H1 (cell line): ENCODE measurements at regions not wholly inside any gene's neighbourhood (a gene's known extent, or its start where the extent isn't known, plus 50 kb on each side); places are given as distances from the start of the nearest gene placed in this dataset.

ENCODE experiments used
- CTCF ChIA-PET: fragments of 300-600 bp; sonication (Branson Sonifier 250); formaldehyde crosslinking; loops from one replicate; lab custom pipeline; 2021; ENCODE audit not compliant: partially characterized antibody; lab: Charles Lee
- POLR2A ChIA-PET: fragments of 300-600 bp; sonication (Branson Sonifier 250); formaldehyde crosslinking; loops from one replicate; lab custom pipeline; 2021; ENCODE audit warnings: inconsistent platforms; ENCODE audit not compliant: partially characterized antibody; lab: Charles Lee
- DNase-seq, 2 experiments: peaks; one replicate each; pipeline versions ENCODE4 v3.0.0 to v3.0.0-alpha.2; 2010 to 2022; ENCODE audit warnings: low spot score in 2 of 2, low read depth in 1 of 2, mixed read lengths in 1 of 2
- FAIRE-seq: peaks from 2 replicates; lab custom pipeline; 2011; peaks lifted over from hg19 to GRCh38; lab: Jason Lieb, UNC
- H2AFZ ChIP-seq: 2 replicates; pipeline ENCODE4 v1.8.1; 2012; ENCODE audit warnings: low read length, inconsistent platforms
- H2AK5ac ChIP-seq: 2 replicates; pipeline ENCODE4 v1.6.1; 2013; ENCODE audit warnings: low read depth, low read length
- H2BK120ac ChIP-seq: replicated peaks from 2 replicates; pipeline ENCODE3; 2013; ENCODE audit warnings: low read depth, low read length, inconsistent platforms
- H2BK12ac ChIP-seq: 2 replicates; pipeline ENCODE4 v1.6.1; 2013; ENCODE audit warnings: low read depth, low read length
- H2BK15ac ChIP-seq: 2 replicates; pipeline ENCODE4 v1.6.1; 2013; ENCODE audit warnings: low read length
- H2BK20ac ChIP-seq: 2 replicates; pipeline ENCODE4 v1.6.1; 2013; ENCODE audit warnings: low read length
- H2BK5ac ChIP-seq: 2 replicates; pipeline ENCODE4 v1.6.1; 2013; ENCODE audit warnings: low read depth, low read length
- H3K14ac ChIP-seq: 2 replicates; pipeline ENCODE4 v1.6.1; 2013; ENCODE audit warnings: inconsistent platforms; ENCODE audit not compliant: insufficient read length
- H3K18ac ChIP-seq: 2 replicates; pipeline ENCODE4 v1.6.1; 2013; ENCODE audit warnings: low read length; ENCODE audit errors: extremely low read depth
- H3K23ac ChIP-seq: 2 replicates; pipeline ENCODE4 v1.6.1; 2013; ENCODE audit warnings: inconsistent platforms; ENCODE audit not compliant: insufficient read length
- H3K23me2 ChIP-seq: 2 replicates; pipeline ENCODE4 v1.6.1; 2013; ENCODE audit warnings: low read depth, low read length
- H3K27ac ChIP-seq: 2 replicates; pipeline ENCODE4 v1.6.1; 2011; ENCODE audit warnings: low read depth, low read length, inconsistent platforms
- H3K27me3 ChIP-seq, 4 experiments: replicated peaks in 1 of 4; 1 replicate in 1 of 4; 2 replicates in 3 of 4; pipeline versions ENCODE4 v1.6.1 to v1.8.1; 2011 to 2013; ENCODE audit warnings: low read length in 3 of 4, mild to moderate bottlenecking in 3 of 4, inconsistent platforms in 2 of 4, mixed read lengths in 2 of 4, moderate library complexity in 1 of 4; ENCODE audit not compliant: control insufficient read depth in 3 of 4, insufficient read depth in 3 of 4; ENCODE audit errors: extremely low read depth in 1 of 4
- H3K36me3 ChIP-seq, 4 experiments: 2 replicates each; pipeline versions ENCODE4 v1.6.1 to v1.8.1; 2011 to 2013; ENCODE audit warnings: mild to moderate bottlenecking in 4 of 4, low read length in 3 of 4, moderate library complexity in 2 of 4, control low read depth in 1 of 4, inconsistent platforms in 1 of 4; ENCODE audit not compliant: insufficient read depth in 4 of 4, control insufficient read depth in 2 of 4
- H3K4ac ChIP-seq: replicated peaks from 2 replicates; pipeline ENCODE3; 2013; ENCODE audit warnings: low read length, low read depth, mixed read lengths, inconsistent platforms; ENCODE audit not compliant: insufficient read length
- H3K4me1 ChIP-seq, 4 experiments: replicated peaks in 1 of 4; 1 replicate in 1 of 4; 2 replicates in 3 of 4; pipeline versions ENCODE4 v1.6.1 to v1.8.1; 2011 to 2013; ENCODE audit warnings: low read length in 3 of 4, inconsistent platforms in 2 of 4, mixed read lengths in 1 of 4; ENCODE audit not compliant: insufficient read depth in 4 of 4, control insufficient read depth in 3 of 4
- H3K4me2 ChIP-seq, 2 experiments: 2 replicates each; pipeline versions ENCODE4 v1.6.1 to v1.8.1; 2011 to 2013; ENCODE audit warnings: low read depth in 2 of 2, low read length in 2 of 2, control low read depth in 1 of 2, inconsistent platforms in 1 of 2, mild to moderate bottlenecking in 1 of 2; ENCODE audit not compliant: insufficient read depth in 1 of 2
- H3K4me3 ChIP-seq, 4 experiments: fragments of 200-600, 300-600 bp in 1 of 4; sonication (generic), shearing (Covaris generic), sonication (Bioruptor Twin) in 1 of 4; 2 replicates each; pipeline versions ENCODE4 v1.5.1 to v1.8.1; 2011 to 2016; ENCODE audit warnings: low read length in 4 of 4, low read depth in 3 of 4, control low read depth in 2 of 4, inconsistent platforms in 2 of 4, mild to moderate bottlenecking in 2 of 4, mixed read lengths in 1 of 4, moderate library complexity in 1 of 4; ENCODE audit not compliant: insufficient read depth in 2 of 4; ENCODE audit errors: extremely low read depth in 1 of 4
- H3K56ac ChIP-seq: replicated peaks from 2 replicates; pipeline ENCODE3; 2013; ENCODE audit warnings: low read depth, mild to moderate bottlenecking, mixed read lengths, low read length, inconsistent platforms; ENCODE audit not compliant: insufficient read length
- H3K79me1 ChIP-seq: 2 replicates; pipeline ENCODE4 v1.6.1; 2013; ENCODE audit warnings: low read depth, low read length, control low read depth
- H3K79me2 ChIP-seq, 2 experiments: 2 replicates each; pipeline versions ENCODE4 v1.6.1 to v1.8.1; 2012 to 2013; ENCODE audit warnings: low read length in 2 of 2, mild to moderate bottlenecking in 2 of 2, inconsistent platforms in 1 of 2; ENCODE audit not compliant: insufficient read depth in 2 of 2, control insufficient read depth in 1 of 2
- H3K9ac ChIP-seq, 4 experiments: replicated peaks in 1 of 4; 1 replicate in 1 of 4; 2 replicates in 3 of 4; pipeline versions ENCODE4 v1.6.1 to v1.8.1; 2011 to 2013; ENCODE audit warnings: low read depth in 3 of 4, low read length in 3 of 4, control low read depth in 2 of 4, mild to moderate bottlenecking in 2 of 4, moderate library complexity in 2 of 4, inconsistent platforms in 1 of 4; ENCODE audit errors: extremely low read depth in 1 of 4
- H3K9me3 ChIP-seq, 2 experiments: 2 replicates each; pipeline versions ENCODE4 v1.6.1 to v1.8.1; 2012 to 2013; ENCODE audit warnings: mild to moderate bottlenecking in 2 of 2, moderate library complexity in 2 of 2, control low read depth in 1 of 2, inconsistent platforms in 1 of 2, low read depth in 1 of 2, low read length in 1 of 2, mixed read lengths in 1 of 2; ENCODE audit not compliant: insufficient read depth in 2 of 2
- H4K20me1 ChIP-seq, 2 experiments: replicated peaks in 1 of 2; 2 replicates each; pipeline versions ENCODE3 to v1.8.1; 2011 to 2013; ENCODE audit warnings: inconsistent platforms in 2 of 2, low read length in 2 of 2, mild to moderate bottlenecking in 1 of 2; ENCODE audit not compliant: insufficient read depth in 2 of 2, control insufficient read depth in 1 of 2
- H4K5ac ChIP-seq: 2 replicates; pipeline ENCODE4 v1.6.1; 2013; ENCODE audit warnings: low read length, low read depth, mixed read lengths, inconsistent platforms; ENCODE audit not compliant: insufficient read length
- H4K8ac ChIP-seq: 2 replicates; pipeline ENCODE4 v1.8.0; 2013; ENCODE audit warnings: mild to moderate bottlenecking, moderate library complexity, low read length, inconsistent platforms; ENCODE audit not compliant: insufficient read depth; ENCODE audit errors: extremely low read depth
- H4K91ac ChIP-seq: replicated peaks from 2 replicates; pipeline ENCODE3; 2013; ENCODE audit warnings: low read length, mixed read lengths, inconsistent platforms; ENCODE audit not compliant: insufficient read length
- CTCF ChIP-seq, 3 experiments: IDR thresholded peaks; 1 replicate in 2 of 3; 2 replicates in 1 of 3; pipeline versions ENCODE4 v1.5.1 to v1.6.1; 2011; ENCODE audit warnings: low read length in 3 of 3, mild to moderate bottlenecking in 3 of 3, inconsistent platforms in 2 of 3, low read depth in 1 of 3, moderate library complexity in 1 of 3; ENCODE audit not compliant: insufficient read depth in 1 of 3; ENCODE audit errors: control extremely low read depth in 1 of 3
- EZH2 ChIP-seq: fragments of 200-600 bp; sonication (generic); IDR thresholded peaks from 2 replicates; pipeline ENCODE4 v1.7.1; 2012; ENCODE audit warnings: low read depth, mild to moderate bottlenecking, moderate library complexity, low read length, inconsistent platforms; ENCODE audit not compliant: severe bottlenecking
- HDAC2 ChIP-seq, 2 experiments: fragments of 300-600 bp in 1 of 2; sonication (generic) in 1 of 2; IDR thresholded peaks; 2 replicates each; pipeline ENCODE4 v1.6.1; 2011 to 2012; ENCODE audit warnings: low read depth in 2 of 2, low read length in 2 of 2, mild to moderate bottlenecking in 2 of 2, moderate library complexity in 2 of 2, borderline replicate concordance in 1 of 2, inconsistent platforms in 1 of 2
- HDAC6 ChIP-seq: IDR thresholded peaks from one replicate; pipeline ENCODE4 v1.7.1; 2012; ENCODE audit warnings: low read depth, mild to moderate bottlenecking, inconsistent platforms, low read length, moderate library complexity
- JUND ChIP-seq: IDR thresholded peaks from 2 replicates; pipeline ENCODE4 v1.6.1; 2011; ENCODE audit warnings: mild to moderate bottlenecking, improper control_type of control experiment, low read length
- NANOG ChIP-seq: IDR thresholded peaks from 2 replicates; pipeline ENCODE4 v1.6.1; 2011; ENCODE audit warnings: low read length, low read depth, mild to moderate bottlenecking, inconsistent platforms; ENCODE audit not compliant: insufficient read depth, poor library complexity, severe bottlenecking
- RAD21 ChIP-seq, 2 experiments: IDR thresholded peaks in 1 of 2; conservative IDR thresholded peaks in 1 of 2; 2 replicates each; pipeline ENCODE4 v1.6.1; 2011; ENCODE audit warnings: low read depth in 2 of 2, low read length in 2 of 2, improper control_type of control experiment in 1 of 2, inconsistent platforms in 1 of 2, mild to moderate bottlenecking in 1 of 2, moderate library complexity in 1 of 2
- RNF2 ChIP-seq: fragments of 200-900, 300-1000 bp; sonication (generic); IDR thresholded peaks from 2 replicates; pipeline ENCODE4 v1.7.1; 2016; ENCODE audit warnings: borderline replicate concordance, low read depth, mild to moderate bottlenecking, antibody characterized with exemption, low read length; ENCODE audit not compliant: poor library complexity, severe bottlenecking; ENCODE audit errors: missing control alignments
- SIN3A ChIP-seq, 2 experiments: IDR thresholded peaks in 1 of 2; conservative IDR thresholded peaks in 1 of 2; 2 replicates each; pipeline ENCODE4 v1.6.1; 2011 to 2012; ENCODE audit warnings: low read length in 2 of 2, improper control_type of control experiment in 1 of 2, low read depth in 1 of 2, mild to moderate bottlenecking in 1 of 2
- SP1 ChIP-seq: IDR thresholded peaks from 2 replicates; pipeline ENCODE4 v1.6.1; 2011; ENCODE audit warnings: low read depth, low read length
- WGBS, 2 experiments: shearing (Covaris generic) in 1 of 2; methylation state at CpG; one replicate each; pipeline versions ENCODE4 v1.1.6 to v1.1.7; 2013 to 2015; ENCODE audit warnings: low lambda C conversion rate in 2 of 2, mixed read lengths in 2 of 2, inconsistent platforms in 1 of 2, low coverage in 1 of 2, missing lambda C conversion rate in 1 of 2; ENCODE audit not compliant: insufficient replicate concordance in 2 of 2, insufficient coverage in 1 of 2, insufficient read length in 1 of 2; ENCODE audit errors: extremely low coverage in 1 of 2, missing lambda C conversion rate in 1 of 2; 5-methylcytosine and 5-hydroxymethylcytosine counted together

GRCh38 chr11:114912826-114913225 is 234.5 kb downstream of the NXPE2 start:
- Histone ChIP-seq H2BK20ac (no peak overlapping the region), H3K4me1 (no peaks in the 10 kb centered on the region; a peak in 1 of 7 replicates), H3K79me1 (no peaks in the 10 kb centered on the region), H3K23me2 (no peaks in the 10 kb centered on the region), H4K20me1 (no peaks in the 10 kb centered on the region), H4K91ac (no peak overlapping the region), H3K14ac (no peak overlapping the region), H3K56ac (no peak overlapping the region), H3K27ac (no peak overlapping the region), H2BK15ac (no peak overlapping the region), H3K4ac (no peak overlapping the region), H2BK5ac (no peak overlapping the region), H3K9me3 (no peaks in the 10 kb centered on the region), H2BK120ac (no peak overlapping the region), H2AFZ (no peak overlapping the region), H4K8ac (no peak overlapping the region), H3K9ac (no peak overlapping the region), H3K4me3 (no peak overlapping the region), H2AK5ac (no peak overlapping the region), H3K27me3 (no peaks in the 10 kb centered on the region), H3K18ac (no peak overlapping the region), H4K5ac (no peak overlapping the region), H3K4me2 (no peak overlapping the region), H3K36me3 (no peaks in the 10 kb centered on the region), H3K23ac (no peak overlapping the region), H2BK12ac (no peak overlapping the region), H3K79me2 (no peaks in the 10 kb centered on the region)
- DNase-seq (no peak), FAIRE-seq (no peak)
- 91% methylated on average over 4 of the region's 4 CpGs; no CpG with 5 or more reads in 1 of the 2 experiments for WGBS, 2 experiments
- CTCF ChIA-PET: interaction anchor here (0.7 to 3.4 kb wide), 3 partner anchors 19 to 23 kb away, joined by 3 to 12 read pairs (median 8); no protein-coding TSS in a partner anchor
- POLR2A ChIA-PET: no interaction called here
- TF ChIP-seq RNF2: no peak
- no peak for TF ChIP-seq HDAC2 (IDR thresholded peaks at IDR 0.05; ENCODE audit: borderline replicate concordance in 1 of 2, low read depth in 2 of 2, low read length in 2 of 2)
- no peak for TF ChIP-seq NANOG
- no peak for TF ChIP-seq EZH2
- TF ChIP-seq SIN3A (conservative IDR thresholded peaks at IDR 0.05 in 1 of 2, IDR thresholded peaks at IDR 0.05 in 1 of 2; ENCODE audit: low read depth in 1 of 2, low read length in 2 of 2): no peak
- TF ChIP-seq JUND: no peak
- no peak for TF ChIP-seq RAD21 (IDR thresholded peaks at IDR 0.05 in 1 of 2, conservative IDR thresholded peaks at IDR 0.05 in 1 of 2; ENCODE audit: low read depth in 2 of 2, low read length in 2 of 2)
- TF ChIP-seq HDAC6: no peak
- TF ChIP-seq CTCF (IDR thresholded peaks at IDR 0.05; ENCODE audit: control extremely low read depth in 1 of 3, insufficient read depth in 1 of 3, low read depth in 1 of 3, low read length in 3 of 3): no peak
- TF ChIP-seq SP1: no peak
